HG02870 (cell line): ENCODE measurements at regions not wholly inside any gene's neighbourhood (a gene's known extent, or its start where the extent isn't known, plus 50 kb on each side); places are given as distances from the start of the nearest gene placed in this dataset.

Experiments used
- ATAC-seq: cut with Tn5 transposase; IDR thresholded peaks from one replicate; pipeline ENCODE4 v1.9.1; 2021; ENCODE audit warnings: mild to moderate bottlenecking, moderate library complexity; ENCODE audit not compliant: unreplicated experiment

DNA sequence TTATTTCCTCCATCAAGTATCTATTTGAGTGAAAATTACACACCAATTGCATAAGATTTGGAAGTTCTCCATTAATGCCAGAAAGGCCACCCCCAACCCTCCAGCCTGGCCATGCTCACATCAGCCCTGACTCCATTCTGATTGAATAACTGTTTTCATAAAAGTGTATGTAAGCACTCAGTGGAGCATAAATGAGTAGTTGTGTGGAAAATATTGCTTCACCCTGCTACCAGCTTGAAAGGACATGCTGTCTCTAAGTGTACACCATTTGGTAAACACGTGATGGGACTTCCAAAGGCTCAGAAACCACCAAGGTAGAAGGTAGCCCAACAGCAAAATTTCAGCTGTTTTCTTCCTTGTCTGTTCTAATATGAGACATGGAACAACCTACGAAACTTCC, 393.8 kb downstream of the ZNF385D start:
- no peak for ATAC-seq

DNA sequence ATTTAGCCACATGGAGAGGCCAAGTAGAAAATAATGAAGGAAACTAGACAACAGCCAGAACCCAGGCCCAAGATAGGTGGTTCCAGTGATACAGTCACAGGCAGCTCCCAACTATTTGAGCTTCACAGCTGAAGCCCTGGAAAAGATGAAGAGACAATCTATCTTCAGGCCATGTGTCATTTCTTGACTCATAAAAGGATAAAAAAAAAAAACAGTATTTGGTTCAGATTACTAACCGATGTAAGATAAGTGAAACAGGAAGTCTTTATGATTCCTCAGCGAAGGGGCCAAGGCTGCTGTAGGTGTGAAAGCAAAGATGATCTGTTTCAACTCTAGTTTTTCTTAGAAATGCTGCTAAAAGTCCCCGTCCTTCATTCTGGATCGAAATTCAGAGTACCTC, 394.6 kb downstream of the ZNF385D start:
- ATAC-seq, result no peak

- ATAC-seq, result no peak
Measured at GRCh38 chr3:21345382-21345976, 405.5 kb downstream of the ZNF385D start.

DNA sequence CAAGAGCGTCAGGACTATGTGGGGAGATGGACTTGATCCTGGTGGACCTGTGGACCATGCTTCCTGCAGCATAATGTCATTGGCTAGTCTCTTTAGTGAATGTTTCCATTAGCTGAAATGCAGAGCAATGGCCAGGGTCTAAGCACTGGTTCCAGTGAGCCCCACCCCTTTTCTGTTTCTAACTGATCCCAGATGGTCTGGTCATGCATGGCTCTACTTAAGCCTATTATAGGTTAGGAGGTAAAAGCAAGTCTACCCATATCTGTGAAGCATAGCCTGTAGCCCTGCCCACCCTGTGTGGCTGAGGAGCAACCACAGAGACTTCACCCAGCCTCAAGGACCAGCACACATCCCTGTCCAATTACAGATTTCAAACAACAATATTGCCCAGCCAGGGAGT, 419.2 kb downstream of the ZNF385D start:
- no peak for ATAC-seq

DNA sequence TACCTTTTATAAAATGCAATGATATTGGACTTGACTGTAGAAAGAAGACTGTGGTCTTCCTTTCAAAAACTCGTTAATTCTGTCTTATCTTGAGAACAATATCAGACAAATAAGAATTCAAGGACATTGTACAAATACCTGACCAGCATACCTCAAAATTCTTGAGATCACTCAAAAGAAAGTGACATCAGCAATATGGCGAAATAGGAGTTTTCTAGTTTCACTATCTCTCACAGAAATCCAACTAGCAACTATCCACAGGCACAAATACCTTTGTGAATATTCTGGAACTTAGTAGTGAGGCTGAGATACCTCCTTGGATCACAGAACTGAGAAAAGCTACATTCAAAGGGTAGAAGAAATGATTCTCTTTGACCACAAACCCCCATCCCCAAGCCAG, 419.7 kb downstream of the ZNF385D start:
- no peak for ATAC-seq

- ATAC-seq, result peak; percentile 85
Measured at GRCh38 chr3:21330293-21330692, 420.7 kb downstream of the ZNF385D start.

GRCh38 chr3:21328711-21329390, 422.2 kb downstream of the ZNF385D start:
- ATAC-seq, result no peak

- ATAC-seq, result no peak
Measured at GRCh38 chr3:21326704-21327475, 424.1 kb downstream of the ZNF385D start.

GRCh38 chr3:21314688-21315087, 436.3 kb downstream of the ZNF385D start:
- no peak for ATAC-seq

- no peak for ATAC-seq
Measured at GRCh38 chr3:21310891-21311290, 440.1 kb downstream of the ZNF385D start.

- ATAC-seq, result no peak
Measured at GRCh38 chr3:21310161-21310560, 440.8 kb downstream of the ZNF385D start.

GRCh38 chr3:21297304-21297703, 453.7 kb downstream of the ZNF385D start:
- ATAC-seq, result no peak

GRCh38 chr3:21294768-21295167, 456.2 kb downstream of the ZNF385D start:
- no peak for ATAC-seq

DNA sequence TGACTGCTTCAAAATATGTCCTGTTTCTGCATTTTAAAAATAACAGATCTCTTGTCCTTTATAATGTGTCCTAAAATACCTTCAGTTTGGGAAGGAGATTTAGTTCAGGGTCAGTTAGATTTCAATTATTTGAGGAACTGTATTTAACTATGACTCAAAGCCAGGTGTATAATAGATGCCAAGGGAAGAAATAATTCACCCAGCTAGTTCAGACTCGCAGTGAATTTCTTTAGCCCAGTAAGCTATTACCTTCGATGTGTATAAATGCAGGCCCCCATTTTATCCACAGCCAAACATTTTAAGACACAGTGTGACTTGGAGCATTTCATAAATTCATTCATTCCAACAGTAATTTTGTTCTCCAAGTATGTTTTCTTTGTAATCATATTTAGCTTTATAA, 458.0 kb downstream of the ZNF385D start:
- no peak for ATAC-seq

GRCh38 chr3:21290557-21290956, 460.5 kb downstream of the ZNF385D start:
- ATAC-seq, result no peak

DNA sequence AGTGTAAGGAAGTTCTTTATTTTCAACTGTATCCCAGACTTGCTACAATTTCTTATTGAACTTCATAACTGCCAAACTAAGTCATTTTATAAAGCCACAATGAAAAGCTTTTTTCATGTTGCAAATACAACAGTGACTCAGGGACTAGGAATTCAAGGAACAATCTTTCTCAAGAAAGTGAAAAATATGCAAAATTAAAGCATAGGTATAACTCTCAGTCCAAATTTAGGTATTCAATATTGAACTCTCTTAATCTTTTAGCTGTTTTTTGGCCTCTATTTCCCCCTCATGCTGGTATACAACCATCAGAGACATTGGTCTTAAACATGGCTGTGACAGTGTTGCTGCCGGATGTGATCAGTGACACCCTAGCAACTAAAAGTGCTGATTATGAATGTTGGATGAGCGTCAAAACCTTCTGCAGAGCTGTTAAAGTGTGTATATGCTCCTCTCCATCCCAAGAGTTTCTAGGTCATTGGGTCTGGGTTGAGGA, 476.9 kb downstream of the ZNF385D start:
- no peak for ATAC-seq

DNA sequence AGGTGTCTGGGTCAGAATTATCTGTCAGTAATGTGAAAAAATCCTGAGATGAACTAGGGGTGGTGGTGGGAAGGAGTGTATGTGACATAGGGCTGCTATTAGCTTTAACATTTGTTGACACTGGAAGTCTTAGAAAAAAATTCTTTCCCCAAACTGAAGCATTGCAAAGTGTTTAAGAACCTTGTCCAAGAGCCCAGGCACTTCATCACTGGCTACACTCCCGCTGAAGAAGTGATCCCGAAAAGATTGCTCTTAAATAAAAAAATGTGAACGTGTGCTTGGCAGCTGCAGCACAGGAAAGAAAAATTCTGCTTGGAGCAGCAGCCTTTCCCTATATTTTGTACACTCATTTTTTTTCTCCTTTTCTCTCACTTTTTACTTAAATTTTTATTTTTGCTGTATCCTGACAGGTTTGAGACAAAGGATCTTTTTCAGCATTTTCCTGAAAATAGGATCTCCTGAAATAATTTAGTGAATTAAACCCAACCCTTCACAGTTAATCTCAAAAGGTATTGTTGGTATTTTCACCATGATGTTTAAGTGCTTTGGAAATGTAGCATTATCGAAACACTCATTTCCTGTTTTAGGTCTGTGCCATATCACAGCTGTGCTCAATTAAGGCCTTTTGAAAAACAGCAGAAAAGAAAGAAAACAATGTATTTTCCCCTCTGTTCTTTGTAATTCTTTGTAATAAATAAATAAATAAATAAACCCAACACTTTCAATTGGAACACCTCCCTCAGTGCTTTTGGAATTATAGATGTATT, 477.6 kb downstream of the ZNF385D start:
- ATAC-seq, result no peak

DNA sequence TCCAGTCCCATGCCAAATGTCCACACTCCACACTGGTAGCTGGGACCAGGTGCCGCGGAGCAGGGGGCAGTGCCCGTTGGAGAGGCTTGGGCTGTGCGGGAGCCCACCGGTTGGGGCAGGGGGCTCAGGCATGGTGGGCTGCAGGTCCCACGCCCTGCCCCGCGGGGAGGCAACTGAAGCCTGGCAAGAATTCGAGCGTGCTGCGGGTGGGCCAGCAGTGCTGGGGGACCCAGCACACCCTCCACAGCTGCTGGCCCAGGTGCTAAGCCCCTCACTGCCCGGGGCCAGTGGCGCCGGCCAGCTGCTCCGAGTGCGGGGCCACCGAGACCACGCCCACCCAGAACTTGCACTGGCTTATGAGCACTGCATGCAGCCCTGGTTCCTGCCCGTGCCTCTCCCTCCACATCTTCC, 479.4 kb downstream of the ZNF385D start:
- ATAC-seq, result no peak

- ATAC-seq, result no peak
Measured at GRCh38 chr3:21269882-21270281, 481.1 kb downstream of the ZNF385D start.

DNA sequence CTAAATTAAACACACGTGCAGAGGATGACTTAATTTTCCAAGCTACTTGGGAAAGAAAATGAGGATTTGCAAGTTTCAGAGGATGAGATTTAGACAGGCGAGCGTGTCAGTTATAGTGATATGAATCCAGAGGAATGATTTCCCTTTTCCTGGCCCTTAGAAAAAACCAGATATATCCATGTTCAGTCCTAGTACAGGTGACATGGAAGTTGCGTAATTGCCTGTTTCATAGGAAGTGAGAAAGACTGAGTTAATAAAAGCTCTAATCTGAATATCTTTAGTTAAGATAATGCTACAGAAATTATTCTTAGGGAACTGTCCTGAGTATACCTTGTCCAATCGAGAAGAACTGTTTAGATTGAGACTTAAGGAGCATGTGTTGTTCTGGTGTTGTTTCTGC, 490.5 kb downstream of the ZNF385D start:
- ATAC-seq, result no peak

DNA sequence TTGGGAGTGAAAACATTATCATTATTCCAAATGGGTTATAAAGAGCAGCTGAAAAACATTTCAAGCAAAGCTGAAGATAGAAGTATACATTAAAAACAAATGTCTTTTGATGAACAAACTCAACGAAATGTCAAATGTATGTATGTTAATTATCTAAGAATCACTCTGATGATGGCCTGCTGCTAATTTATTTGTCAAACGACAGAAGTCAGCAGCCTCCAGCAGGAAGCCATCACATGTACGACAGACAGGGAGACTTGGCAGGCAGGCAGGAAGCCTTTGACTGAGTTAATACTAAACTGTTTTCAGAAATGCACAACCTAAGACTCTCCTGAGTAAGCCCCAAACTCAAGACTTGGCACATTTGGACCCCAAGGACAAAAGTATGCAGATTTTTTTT, 491.1 kb downstream of the ZNF385D start:
- no peak for ATAC-seq
